CD14-positive monocyte (primary cell): ENCODE measurements at regions not wholly inside any gene's neighbourhood (a gene's known extent, or its start where the extent isn't known, plus 50 kb on each side); places are given as distances from the start of the nearest gene placed in this dataset.

Experiments
- DNase-seq, 3 donors: peaks; one replicate each; pipeline ENCODE4 v3.0.0-alpha.2; 2011 to 2022
- H2AFZ ChIP-seq: 2 replicates; pipeline ENCODE4 v1.6.0; 2012; ENCODE audit warnings: mild to moderate bottlenecking, low read depth, low read length, inconsistent platforms; ENCODE audit not compliant: insufficient read depth, poor library complexity, severe bottlenecking
- H3K27ac ChIP-seq, 2 donors: 1 replicate in 1 of 2; 2 replicates in 1 of 2; pipeline ENCODE4 v1.5.1; 2012 to 2013; ENCODE audit warnings: low read length in 2 of 2, control low read depth in 1 of 2, inconsistent platforms in 1 of 2, low read depth in 1 of 2, mild to moderate bottlenecking in 1 of 2
- H3K27me3 ChIP-seq, 2 donors: one replicate each; pipeline versions ENCODE4 v1.6.0 to v1.6.1; 2011 to 2013; ENCODE audit warnings: low read length in 2 of 2; ENCODE audit not compliant: control insufficient read depth in 2 of 2, insufficient read depth in 2 of 2
- H3K36me3 ChIP-seq, 2 donors: replicated peaks in 1 of 2; 1 replicate in 1 of 2; 2 replicates in 1 of 2; pipeline versions ENCODE4 v1.5.1 to v1.6.1; 2012 to 2013; ENCODE audit warnings: low read length in 2 of 2, control low read depth in 1 of 2, inconsistent platforms in 1 of 2, mild to moderate bottlenecking in 1 of 2; ENCODE audit not compliant: insufficient read depth in 2 of 2, control insufficient read depth in 1 of 2
- H3K4me1 ChIP-seq, 2 donors: 1 replicate in 1 of 2; 2 replicates in 1 of 2; pipeline versions ENCODE4 v1.5.1 to v1.6.1; 2012 to 2013; ENCODE audit warnings: low read length in 2 of 2, control low read depth in 1 of 2, inconsistent platforms in 1 of 2, mild to moderate bottlenecking in 1 of 2, moderate library complexity in 1 of 2; ENCODE audit not compliant: insufficient read depth in 2 of 2, control insufficient read depth in 1 of 2
- H3K4me2 ChIP-seq: replicated peaks from 2 replicates; pipeline ENCODE3; 2012; ENCODE audit warnings: low read length, moderate library complexity, mild to moderate bottlenecking; ENCODE audit not compliant: poor library complexity, severe bottlenecking; ENCODE audit errors: extremely low read depth
- H3K4me3 ChIP-seq, 3 experiments: fragments of 200-600 bp in 1 of 3; sonication (generic) in 1 of 3; replicated peaks in 1 of 3; 1 replicate in 2 of 3; 2 replicates in 1 of 3; pipeline ENCODE4 v1.5.1; 2011 to 2013; ENCODE audit warnings: low read length in 3 of 3, mild to moderate bottlenecking in 3 of 3, control low read depth in 2 of 3, low read depth in 2 of 3, inconsistent platforms in 1 of 3, moderate library complexity in 1 of 3
- H3K79me2 ChIP-seq: 2 replicates; pipeline ENCODE4 v1.6.0; 2012; ENCODE audit warnings: mild to moderate bottlenecking, control low read depth, inconsistent platforms, low read length, moderate library complexity; ENCODE audit not compliant: insufficient read depth
- H3K9ac ChIP-seq: 2 replicates; pipeline ENCODE4 v1.6.0; 2017; ENCODE audit warnings: low read length, mild to moderate bottlenecking; ENCODE audit not compliant: insufficient read depth, poor library complexity, severe bottlenecking
- H3K9me3 ChIP-seq, 2 donors: replicated peaks in 1 of 2; 1 replicate in 1 of 2; 2 replicates in 1 of 2; pipeline versions ENCODE4 v1.5.1 to v1.6.1; 2012 to 2013; ENCODE audit warnings: low read length in 2 of 2, control low read depth in 1 of 2; ENCODE audit not compliant: control insufficient read depth in 1 of 2, insufficient read depth in 1 of 2
- H4K20me1 ChIP-seq: 2 replicates; pipeline ENCODE4 v1.6.0; 2012; ENCODE audit warnings: mild to moderate bottlenecking, low read length, control low read depth, moderate library complexity; ENCODE audit not compliant: insufficient read depth
- H3K27ac Mint-ChIP-seq, 7 donors: one replicate each; pipeline ENCODE4 v1.8.0; 2020; ENCODE audit warnings: mild to moderate bottlenecking in 7 of 7, mixed read lengths in 7 of 7, moderate library complexity in 6 of 7, inconsistent platforms in 2 of 7
- H3K27me3 Mint-ChIP-seq, 3 donors: one replicate each; pipeline ENCODE4 v1.8.0; 2021 to 2022; ENCODE audit warnings: low read depth in 3 of 3, mild to moderate bottlenecking in 3 of 3, mixed read lengths in 3 of 3, moderate library complexity in 3 of 3, inconsistent platforms in 1 of 3
- H3K36me3 Mint-ChIP-seq, 2 donors: one replicate each; pipeline ENCODE4 v1.8.0; 2020; ENCODE audit warnings: mixed read lengths in 2 of 2, inconsistent platforms in 1 of 2, mild to moderate bottlenecking in 1 of 2
- H3K4me1 Mint-ChIP-seq: one replicate; pipeline ENCODE4 v1.8.0; 2020; ENCODE audit warnings: mild to moderate bottlenecking, mixed read lengths
- H3K4me3 Mint-ChIP-seq, 2 donors: one replicate each; pipeline ENCODE4 v1.8.0; 2020; ENCODE audit warnings: mild to moderate bottlenecking in 2 of 2, mixed read lengths in 2 of 2, moderate library complexity in 1 of 2
- H3K9me3 Mint-ChIP-seq, 7 donors: one replicate each; pipeline ENCODE4 v1.8.0; 2020 to 2022; ENCODE audit warnings: mixed read lengths in 7 of 7, mild to moderate bottlenecking in 6 of 7, moderate library complexity in 6 of 7, inconsistent platforms in 2 of 7
- WGBS: methylation state at CpG from one replicate; pipeline ENCODE4 v1.1.5; 2013; ENCODE audit warnings: missing lambda C conversion rate; ENCODE audit not compliant: insufficient coverage; 5-methylcytosine and 5-hydroxymethylcytosine counted together
- intact Hi-C, 2 donors: fragments of 100-400 bp; cut with micrococcal nuclease; formaldehyde crosslinking; loops; one replicate each; pipeline versions ENCODE4 v1.15.0 to v1.15.1; 2023
- TF ChIP-seq, protein P1 (sequence below): fragments of 200-600 bp; IDR thresholded peaks from one replicate; pipeline ENCODE4 v1.8.0; 2022; ENCODE audit warnings: antibody characterized with exemption, mild to moderate bottlenecking

DNA sequence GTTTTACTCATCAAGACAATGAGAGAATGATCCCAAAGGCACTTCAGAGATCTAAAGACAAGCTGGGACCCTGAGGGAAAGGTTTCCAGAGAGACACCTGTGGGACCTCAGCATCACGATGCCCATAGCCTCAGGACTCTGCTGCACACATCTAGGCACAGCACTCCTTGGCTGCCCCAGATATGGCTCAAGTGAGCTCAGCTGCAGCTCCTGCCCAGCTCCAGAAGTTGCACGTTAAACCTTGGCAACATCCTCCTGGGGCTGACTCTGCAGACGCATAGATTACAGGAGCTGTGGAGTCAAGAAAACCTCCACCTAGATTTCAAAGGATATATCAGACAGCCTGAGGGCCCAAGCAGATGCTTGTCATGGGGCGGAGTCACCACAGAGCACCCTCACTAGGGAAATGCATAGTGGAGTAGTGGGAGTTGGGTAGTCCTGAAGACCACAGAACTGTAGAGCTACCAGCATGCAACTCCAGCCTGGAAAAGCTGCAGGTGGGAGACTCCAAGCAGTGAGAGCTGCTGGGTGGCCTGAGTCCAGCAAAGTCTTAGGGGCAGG, 582.0 kb downstream of the CDH11 start:
- Mint-ChIP-seq H3K36me3 (no peaks in the 10 kb centered on the region), H3K4me3 (no peak overlapping the region), H3K27ac (no peak overlapping the region), H3K9me3 (peaks cover 0 to 3% (median 0%) of the 10 kb centered on the region in 7 donors), H3K4me1 (no peaks in the 10 kb centered on the region), H3K27me3 (no peaks in the 10 kb centered on the region)
- WGBS = 77% methylated on average over 2 of the region's 4 CpGs
- H3K4me2 ChIP-seq = no peak overlapping the region
- H3K4me3 ChIP-seq = no peak overlapping the region
- no peak for DNase-seq
- no peaks in the 10 kb centered on the region for H3K36me3 ChIP-seq
- TF ChIP-seq, protein P1, sequence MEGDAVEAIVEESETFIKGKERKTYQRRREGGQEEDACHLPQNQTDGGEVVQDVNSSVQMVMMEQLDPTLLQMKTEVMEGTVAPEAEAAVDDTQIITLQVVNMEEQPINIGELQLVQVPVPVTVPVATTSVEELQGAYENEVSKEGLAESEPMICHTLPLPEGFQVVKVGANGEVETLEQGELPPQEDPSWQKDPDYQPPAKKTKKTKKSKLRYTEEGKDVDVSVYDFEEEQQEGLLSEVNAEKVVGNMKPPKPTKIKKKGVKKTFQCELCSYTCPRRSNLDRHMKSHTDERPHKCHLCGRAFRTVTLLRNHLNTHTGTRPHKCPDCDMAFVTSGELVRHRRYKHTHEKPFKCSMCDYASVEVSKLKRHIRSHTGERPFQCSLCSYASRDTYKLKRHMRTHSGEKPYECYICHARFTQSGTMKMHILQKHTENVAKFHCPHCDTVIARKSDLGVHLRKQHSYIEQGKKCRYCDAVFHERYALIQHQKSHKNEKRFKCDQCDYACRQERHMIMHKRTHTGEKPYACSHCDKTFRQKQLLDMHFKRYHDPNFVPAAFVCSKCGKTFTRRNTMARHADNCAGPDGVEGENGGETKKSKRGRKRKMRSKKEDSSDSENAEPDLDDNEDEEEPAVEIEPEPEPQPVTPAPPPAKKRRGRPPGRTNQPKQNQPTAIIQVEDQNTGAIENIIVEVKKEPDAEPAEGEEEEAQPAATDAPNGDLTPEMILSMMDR = no peak
- no peaks in the 10 kb centered on the region for H3K79me2 ChIP-seq
- no peaks in the 10 kb centered on the region for H4K20me1 ChIP-seq
- no peaks in the 10 kb centered on the region for H3K4me1 ChIP-seq
- no peak overlapping the region for H3K27ac ChIP-seq
- no peaks in the 10 kb centered on the region for H3K27me3 ChIP-seq
- no peaks in the 10 kb centered on the region for H3K9me3 ChIP-seq
- no peak overlapping the region for H2AFZ ChIP-seq
- no peak overlapping the region for H3K9ac ChIP-seq
- intact Hi-C loops = no loop called here

DNA sequence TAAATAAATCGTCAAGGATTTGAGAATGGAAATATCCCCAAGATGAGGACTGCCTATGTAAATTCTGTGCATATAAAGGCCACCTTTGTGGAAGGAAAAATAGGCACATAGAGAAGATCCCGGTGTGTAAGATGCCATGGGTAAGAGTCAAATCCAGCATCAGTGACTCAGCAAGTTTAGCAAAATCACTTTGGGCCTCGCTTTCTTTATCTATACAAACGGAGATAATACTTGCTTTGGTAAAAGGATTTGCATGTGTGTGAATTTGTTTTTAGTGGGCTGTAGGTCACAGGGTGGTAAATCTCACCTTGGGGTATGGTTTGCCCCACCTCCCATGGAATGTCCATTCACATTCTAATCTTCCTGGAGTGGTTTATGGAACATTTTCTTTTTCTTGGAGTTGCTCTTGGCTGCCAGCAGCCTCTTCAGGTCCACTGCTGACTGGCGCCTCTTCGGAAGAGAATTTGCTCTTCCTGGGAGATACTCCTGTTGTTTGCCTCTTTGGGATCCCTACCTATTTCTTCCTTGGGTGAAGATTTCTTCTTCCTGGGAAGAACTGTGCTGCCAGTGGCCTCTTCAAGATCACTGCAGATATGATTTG, 587.6 kb downstream of the CDH11 start:
- no peaks in the 10 kb centered on the region for H3K36me3 ChIP-seq
- no peaks in the 10 kb centered on the region for H3K27me3 ChIP-seq
- H3K4me3 ChIP-seq = no peak overlapping the region
- H3K9me3 ChIP-seq = peaks cover 0 to 4% of the 10 kb centered on the region in 2 donors
- Mint-ChIP-seq H3K4me3 (no peak overlapping the region), H3K27me3 (no peaks in the 10 kb centered on the region), H3K4me1 (no peaks in the 10 kb centered on the region), H3K36me3 (no peaks in the 10 kb centered on the region), H3K27ac (no peak overlapping the region), H3K9me3 (peaks cover 0 to 7% (median 2%) of the 10 kb centered on the region in 7 donors)
- no peak overlapping the region for H3K9ac ChIP-seq
- no peaks in the 10 kb centered on the region for H3K79me2 ChIP-seq
- no peak for DNase-seq
- no peaks in the 10 kb centered on the region for H3K4me1 ChIP-seq
- WGBS = 83% methylated on average over 3 of the region's 6 CpGs
- no peak overlapping the region for H3K4me2 ChIP-seq
- no peaks in the 10 kb centered on the region for H4K20me1 ChIP-seq
- H2AFZ ChIP-seq = no peak overlapping the region
- intact Hi-C loops = no loop called here
- TF ChIP-seq, protein P1 = no peak
- H3K27ac ChIP-seq = no peak overlapping the region
